ENCODE measurements at regions not wholly inside any gene's neighbourhood (a gene's known extent, or its start where the extent isn't known, plus 50 kb on each side); places are given as distances from the start of the nearest gene placed in this dataset.

DNA sequence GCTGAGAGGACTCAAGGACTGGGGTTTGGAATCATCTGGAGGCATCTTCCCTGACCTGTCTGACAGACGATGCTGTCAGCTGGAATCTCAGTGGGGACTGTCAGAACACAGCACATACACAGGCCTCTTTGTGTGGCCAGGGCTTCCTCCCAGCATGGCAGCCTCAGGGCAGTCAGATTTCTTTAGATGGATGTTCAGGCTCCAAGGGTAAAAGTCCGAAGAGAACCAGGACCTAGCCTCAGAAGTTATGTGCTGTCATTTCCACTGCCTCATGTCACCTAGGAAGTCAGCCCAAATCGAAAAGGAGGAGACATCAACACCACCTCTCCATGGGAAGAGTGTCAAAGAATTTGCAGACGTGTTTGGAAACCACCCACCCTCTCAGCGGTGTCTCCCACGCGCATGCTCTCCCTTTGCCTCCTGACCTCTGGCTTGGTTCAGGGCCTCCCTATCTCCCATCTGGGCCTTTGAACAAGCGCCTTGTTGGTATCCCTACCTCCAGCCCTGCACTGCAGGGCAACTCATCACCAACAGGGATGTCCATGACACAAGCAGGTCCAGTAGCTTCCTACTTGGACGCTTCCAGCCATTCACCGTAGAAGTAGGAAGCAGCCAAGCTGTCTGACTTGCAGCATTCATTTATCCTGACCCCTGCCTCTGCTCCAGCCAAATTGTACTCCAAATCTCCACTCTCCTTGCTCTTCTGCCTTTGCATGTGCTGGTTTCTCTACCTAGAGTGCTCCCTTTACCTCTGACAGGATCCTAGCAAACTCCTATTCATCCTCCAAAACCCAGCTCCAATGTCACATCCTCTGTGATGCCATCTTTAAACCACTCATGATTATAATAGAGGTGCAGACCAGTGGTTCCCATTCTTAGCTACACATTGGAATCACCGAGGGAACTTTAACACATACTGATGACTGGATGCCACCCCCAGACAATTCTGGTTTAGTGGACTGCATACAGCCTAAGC lies 121.6 kb downstream of the OAT start:
- Histone ChIP-seq H3K9me3 (ENCODE audit: control insufficient read depth, insufficient read depth, low read length) (peaks cover 9% of the 10 kb centered on the region), H3K27me3 (ENCODE audit: control insufficient read depth, insufficient read depth, low read length) (no peaks in the 10 kb centered on the region), H3K27ac (ENCODE audit: low read length) (no peak overlapping the region), H3K4me1 (ENCODE audit: control insufficient read depth, insufficient read depth, low read length) (no peaks in the 10 kb centered on the region), H3K36me3 (ENCODE audit: control insufficient read depth, insufficient read depth, low read length) (no peaks in the 10 kb centered on the region), H3K4me3 (ENCODE audit: low read length) (no peak overlapping the region)
- WGBS (ENCODE audit: insufficient coverage): 86% methylated on average over 11 of the region's 11 CpGs
- DNase-seq (no peak), ATAC-seq (no peak)
- intact Hi-C loops (cut with micrococcal nuclease): no loop called here
- H3K36me3 Mint-ChIP-seq: no peaks in the 10 kb centered on the region
- no peaks in the 10 kb centered on the region for H3K4me1 Mint-ChIP-seq
- H3K4me3 Mint-ChIP-seq: no peak overlapping the region
- TF ChIP-seq, protein P1, sequence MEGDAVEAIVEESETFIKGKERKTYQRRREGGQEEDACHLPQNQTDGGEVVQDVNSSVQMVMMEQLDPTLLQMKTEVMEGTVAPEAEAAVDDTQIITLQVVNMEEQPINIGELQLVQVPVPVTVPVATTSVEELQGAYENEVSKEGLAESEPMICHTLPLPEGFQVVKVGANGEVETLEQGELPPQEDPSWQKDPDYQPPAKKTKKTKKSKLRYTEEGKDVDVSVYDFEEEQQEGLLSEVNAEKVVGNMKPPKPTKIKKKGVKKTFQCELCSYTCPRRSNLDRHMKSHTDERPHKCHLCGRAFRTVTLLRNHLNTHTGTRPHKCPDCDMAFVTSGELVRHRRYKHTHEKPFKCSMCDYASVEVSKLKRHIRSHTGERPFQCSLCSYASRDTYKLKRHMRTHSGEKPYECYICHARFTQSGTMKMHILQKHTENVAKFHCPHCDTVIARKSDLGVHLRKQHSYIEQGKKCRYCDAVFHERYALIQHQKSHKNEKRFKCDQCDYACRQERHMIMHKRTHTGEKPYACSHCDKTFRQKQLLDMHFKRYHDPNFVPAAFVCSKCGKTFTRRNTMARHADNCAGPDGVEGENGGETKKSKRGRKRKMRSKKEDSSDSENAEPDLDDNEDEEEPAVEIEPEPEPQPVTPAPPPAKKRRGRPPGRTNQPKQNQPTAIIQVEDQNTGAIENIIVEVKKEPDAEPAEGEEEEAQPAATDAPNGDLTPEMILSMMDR (IDR thresholded peaks at IDR 0.05): no peak
- H3K27me3 Mint-ChIP-seq (ENCODE audit: low read depth in 2 of 2): peaks cover 2 to 12% of the 10 kb centered on the region in 2 donors
- no peak overlapping the region for H3K27ac Mint-ChIP-seq
- H3K9me3 Mint-ChIP-seq: no peaks in the 10 kb centered on the region

DNA sequence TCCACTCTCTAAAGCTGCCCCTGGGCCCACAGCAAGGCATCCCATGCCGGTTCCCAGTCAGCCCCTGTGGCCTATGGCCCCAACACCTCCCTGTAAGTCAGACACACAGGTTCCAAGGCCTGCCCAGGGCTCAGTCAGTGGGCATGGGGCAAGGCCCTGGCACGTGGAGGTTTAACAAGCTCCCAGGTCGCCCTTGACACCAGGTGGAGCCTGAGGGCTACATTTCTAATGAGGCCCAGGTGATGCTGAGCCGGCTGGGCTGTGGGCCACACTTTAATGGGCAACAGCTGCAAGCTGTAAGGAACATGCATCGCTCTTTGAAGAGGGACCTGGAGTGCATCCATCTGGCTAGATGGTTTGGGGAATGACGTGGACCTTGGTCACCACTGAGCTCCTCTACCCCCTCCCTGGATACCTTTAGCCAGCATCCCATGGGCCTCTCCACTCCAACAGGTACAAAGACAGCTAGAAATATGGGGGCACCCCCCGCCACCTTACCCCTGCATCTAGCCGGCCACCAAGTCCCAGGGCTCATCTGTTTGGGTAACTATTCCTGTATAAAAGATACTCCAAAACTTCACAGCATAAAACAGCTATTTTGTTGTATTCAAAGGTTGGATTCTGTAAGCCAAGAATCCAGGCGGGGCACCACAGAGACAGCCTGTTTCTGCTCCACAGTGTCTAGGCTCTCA lies 122.5 kb downstream of the OAT start:
- peaks cover 0 to 12% of the 10 kb centered on the region in 2 donors for H3K27me3 Mint-ChIP-seq (ENCODE audit: low read depth in 2 of 2)
- WGBS (ENCODE audit: insufficient coverage): 72% methylated on average over 9 of the region's 9 CpGs
- H3K36me3 Mint-ChIP-seq: no peaks in the 10 kb centered on the region
- no peak overlapping the region for H3K4me3 Mint-ChIP-seq
- TF ChIP-seq, protein P1 (IDR thresholded peaks at IDR 0.05): no peak
- no peaks in the 10 kb centered on the region for H3K36me3 ChIP-seq (ENCODE audit: control insufficient read depth, insufficient read depth, low read length)
- H3K27me3 ChIP-seq (ENCODE audit: control insufficient read depth, insufficient read depth, low read length): no peaks in the 10 kb centered on the region
- no peaks in the 10 kb centered on the region for H3K4me1 Mint-ChIP-seq
- no peak for ATAC-seq
- H3K4me3 ChIP-seq (ENCODE audit: low read length): no peak overlapping the region
- H3K9me3 ChIP-seq (ENCODE audit: control insufficient read depth, insufficient read depth, low read length): peaks cover 9% of the 10 kb centered on the region
- intact Hi-C loops (cut with micrococcal nuclease): no loop called here
- no peak overlapping the region for H3K27ac ChIP-seq (ENCODE audit: low read length)
- peaks cover 5% of the 10 kb centered on the region for H3K4me1 ChIP-seq (ENCODE audit: control insufficient read depth, insufficient read depth, low read length)
- H3K27ac Mint-ChIP-seq: no peak overlapping the region
- no peaks in the 10 kb centered on the region for H3K9me3 Mint-ChIP-seq
- DNase-seq: peak in 1 of 2 donors; percentile 8

DNA sequence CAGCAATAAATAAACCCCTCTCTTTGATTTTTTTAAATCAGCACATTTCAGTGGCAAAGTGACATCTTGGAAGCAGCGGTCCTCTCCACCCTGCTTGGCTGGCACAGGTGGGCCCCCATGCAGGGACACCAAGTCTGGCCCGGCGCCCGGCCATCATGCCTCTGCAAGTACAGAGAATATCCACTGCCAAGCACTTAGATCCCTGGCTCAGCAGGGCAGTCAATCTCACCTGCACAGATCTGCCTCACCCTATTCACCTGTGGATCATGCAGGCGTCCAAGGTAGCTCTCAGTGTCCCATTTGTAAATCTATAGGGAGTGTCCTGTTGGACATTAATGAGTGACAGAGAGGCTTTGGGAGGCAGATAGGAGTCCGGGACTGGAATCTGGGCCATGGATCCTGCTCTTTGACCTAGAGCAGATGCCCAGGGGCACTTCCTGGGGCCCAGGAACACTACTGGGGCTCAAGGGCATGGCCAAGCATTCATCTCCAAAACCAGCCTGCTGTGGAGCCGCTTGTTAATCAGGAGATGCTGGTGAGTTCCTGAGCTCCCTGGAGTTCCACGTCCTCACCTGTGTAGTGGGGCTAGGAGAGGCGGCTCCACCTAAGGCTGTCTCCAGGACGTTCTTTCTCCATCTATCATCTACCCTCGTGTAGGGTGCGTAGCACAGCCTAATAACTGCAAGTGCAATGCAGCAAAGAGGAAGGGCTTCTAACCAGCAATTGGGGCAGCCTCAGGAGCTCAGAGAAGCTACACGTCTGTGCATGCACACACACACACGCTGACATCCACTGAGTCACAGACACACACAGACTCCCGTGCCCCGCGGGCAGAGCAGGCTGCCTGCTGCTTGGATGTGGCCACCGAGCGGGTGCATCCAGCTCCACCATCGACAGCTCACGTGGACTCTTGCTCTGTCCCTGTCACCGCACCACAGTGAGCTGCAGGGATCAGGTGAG lies 123.6 kb downstream of the OAT start:
- ATAC-seq: no peak
- TF ChIP-seq, protein P1 (IDR thresholded peaks at IDR 0.05): no peak
- WGBS (ENCODE audit: insufficient coverage): 91% methylated on average over 22 of the region's 22 CpGs
- H3K27me3 ChIP-seq (ENCODE audit: control insufficient read depth, insufficient read depth, low read length): no peaks in the 10 kb centered on the region
- no peaks in the 10 kb centered on the region for H3K36me3 ChIP-seq (ENCODE audit: control insufficient read depth, insufficient read depth, low read length)
- H3K4me1 Mint-ChIP-seq: no peaks in the 10 kb centered on the region
- no peak for DNase-seq
- peaks cover 0 to 2% of the 10 kb centered on the region in 2 donors for H3K27me3 Mint-ChIP-seq (ENCODE audit: low read depth in 2 of 2)
- no peak overlapping the region for H3K4me3 ChIP-seq (ENCODE audit: low read length)
- no peaks in the 10 kb centered on the region for H3K9me3 Mint-ChIP-seq
- no peak overlapping the region for H3K27ac Mint-ChIP-seq
- intact Hi-C loops (cut with micrococcal nuclease): no loop called here
- no peaks in the 10 kb centered on the region for H3K9me3 ChIP-seq (ENCODE audit: control insufficient read depth, insufficient read depth, low read length)
- H3K27ac ChIP-seq (ENCODE audit: low read length): no peak overlapping the region
- H3K36me3 Mint-ChIP-seq: no peaks in the 10 kb centered on the region
- peaks cover 14% of the 10 kb centered on the region for H3K4me1 ChIP-seq (ENCODE audit: control insufficient read depth, insufficient read depth, low read length)
- no peak overlapping the region for H3K4me3 Mint-ChIP-seq
